ENCODE measurements at regions not wholly inside any gene's neighbourhood (a gene's known extent, or its start where the extent isn't known, plus 50 kb on each side); places are given as distances from the start of the nearest gene placed in this dataset.

GRCh38 chr15:47203993-47204392 is 513.3 kb upstream of the SEMA6D start:
- DNase-seq (ENCODE audit: extremely low read depth, low read depth) = no peak
- TF ChIP-seq CTCF (IDR thresholded peaks at IDR 0.05; ENCODE audit: low read depth, low read length) = no peak

GRCh38 chr15:47206358-47206978 is 510.8 kb upstream of the SEMA6D start:
- no peak for TF ChIP-seq CTCF (IDR thresholded peaks at IDR 0.05; ENCODE audit: low read depth, low read length)
- DNase-seq (ENCODE audit: extremely low read depth, low read depth) = no peak

- DNase-seq (ENCODE audit: extremely low read depth, low read depth) = no peak
- no peak for TF ChIP-seq CTCF (IDR thresholded peaks at IDR 0.05; ENCODE audit: low read depth, low read length)
Observed at GRCh38 chr15:47209591-47209990, 507.7 kb upstream of the SEMA6D start.

GRCh38 chr15:47212222-47213010 is 504.9 kb upstream of the SEMA6D start:
- no peak for DNase-seq (ENCODE audit: extremely low read depth, low read depth)
- TF ChIP-seq CTCF (IDR thresholded peaks at IDR 0.05; ENCODE audit: low read depth, low read length) = no peak

DNA sequence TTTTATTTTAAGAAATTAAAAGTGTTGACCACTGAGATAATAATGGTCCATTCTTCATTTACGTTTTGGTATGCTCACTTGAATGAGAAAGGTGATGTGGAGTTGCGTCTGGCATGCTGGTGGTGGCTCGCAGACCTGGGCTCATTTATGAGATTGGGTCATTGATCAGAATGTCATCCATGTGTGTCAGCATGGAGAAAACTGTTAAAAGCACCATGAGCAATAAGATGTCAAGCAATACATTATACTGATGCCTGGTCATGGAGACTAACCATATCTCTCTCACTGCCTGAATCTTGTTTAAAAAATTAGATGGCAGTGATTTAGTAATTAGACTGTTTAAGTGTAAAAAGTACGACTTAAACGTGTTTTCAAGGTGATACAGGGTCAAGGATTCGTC is 503.4 kb upstream of the SEMA6D start:
- DNase-seq (ENCODE audit: extremely low read depth, low read depth) = no peak
- no peak for TF ChIP-seq CTCF (IDR thresholded peaks at IDR 0.05; ENCODE audit: low read depth, low read length)

DNA sequence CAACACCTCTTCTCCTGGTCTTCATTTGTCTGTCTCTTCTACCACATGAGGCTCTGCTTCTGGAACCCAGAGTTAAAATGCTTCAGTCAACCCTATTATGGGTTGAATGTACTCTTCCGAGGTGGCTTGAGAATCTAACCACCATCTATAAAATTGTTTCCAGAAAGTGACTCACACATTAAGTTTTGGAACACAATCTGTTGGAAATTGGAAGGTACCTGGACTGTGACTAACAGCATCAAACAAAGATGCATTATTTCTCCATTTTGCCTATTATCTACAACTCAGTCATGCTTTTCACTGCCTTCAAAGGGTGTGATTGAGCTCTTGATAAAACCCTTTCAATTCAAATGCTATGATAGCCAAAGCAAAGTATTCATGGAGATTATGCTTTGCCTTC is 499.0 kb upstream of the SEMA6D start:
- DNase-seq (ENCODE audit: extremely low read depth, low read depth) = no peak
- TF ChIP-seq CTCF (IDR thresholded peaks at IDR 0.05; ENCODE audit: low read depth, low read length) = no peak

- TF ChIP-seq CTCF (IDR thresholded peaks at IDR 0.05; ENCODE audit: low read depth, low read length) = no peak
- no peak for DNase-seq (ENCODE audit: extremely low read depth, low read depth)
Observed at GRCh38 chr15:47244361-47244760, 472.9 kb upstream of the SEMA6D start.

All from AG09319 (cell line).